Adrenal gland (tissue), 5 donors: ENCODE measurements at regions not wholly inside any gene's neighbourhood (a gene's known extent, or its start where the extent isn't known, plus 50 kb on each side); places are given as distances from the start of the nearest gene placed in this dataset.

ENCODE experiments used
- POLR2A ChIP-seq, 2 donors: fragments of 450-650 bp; IDR thresholded peaks; one replicate each; pipeline ENCODE4 v1.6.1; 2017; ENCODE audit warnings: antibody characterized with exemption in 2 of 2, mild to moderate bottlenecking in 2 of 2, moderate library complexity in 1 of 2
- TF ChIP-seq, protein P1 (sequence below), 6 experiments: fragments of 450-650 bp in 4 of 6; fragments of 200-600 bp in 2 of 6; sonication (generic) in 1 of 6; IDR thresholded peaks; 1 replicate in 5 of 6; 2 replicates in 1 of 6; pipeline versions ENCODE4 v1.5.1 to v1.8.0; 2016 to 2021; ENCODE audit warnings: antibody characterized with exemption in 6 of 6, mild to moderate bottlenecking in 2 of 6, moderate library complexity in 1 of 6
- donor health status: DM: no; HTN: no; CAD: no.

DNA sequence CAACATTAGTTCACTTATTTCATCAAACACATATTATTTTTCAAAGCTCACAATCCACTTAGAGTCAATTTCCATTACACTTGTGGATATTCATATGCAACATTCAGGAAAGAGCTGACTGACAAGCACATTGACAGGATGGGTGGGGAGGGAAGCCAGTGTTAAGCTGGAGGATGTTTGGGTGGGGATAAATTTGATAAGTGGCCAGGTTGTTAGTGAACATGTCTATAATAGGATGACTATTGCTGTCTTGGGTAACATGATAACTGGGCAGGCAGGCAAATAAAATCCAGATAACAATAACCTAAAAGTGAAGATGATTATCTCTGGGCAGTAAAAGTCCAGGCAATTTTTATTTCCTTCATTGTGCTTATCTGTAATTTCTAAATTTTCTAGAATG lies 73.8 kb upstream of the OSBPL8 start:
- TF ChIP-seq, protein P1, sequence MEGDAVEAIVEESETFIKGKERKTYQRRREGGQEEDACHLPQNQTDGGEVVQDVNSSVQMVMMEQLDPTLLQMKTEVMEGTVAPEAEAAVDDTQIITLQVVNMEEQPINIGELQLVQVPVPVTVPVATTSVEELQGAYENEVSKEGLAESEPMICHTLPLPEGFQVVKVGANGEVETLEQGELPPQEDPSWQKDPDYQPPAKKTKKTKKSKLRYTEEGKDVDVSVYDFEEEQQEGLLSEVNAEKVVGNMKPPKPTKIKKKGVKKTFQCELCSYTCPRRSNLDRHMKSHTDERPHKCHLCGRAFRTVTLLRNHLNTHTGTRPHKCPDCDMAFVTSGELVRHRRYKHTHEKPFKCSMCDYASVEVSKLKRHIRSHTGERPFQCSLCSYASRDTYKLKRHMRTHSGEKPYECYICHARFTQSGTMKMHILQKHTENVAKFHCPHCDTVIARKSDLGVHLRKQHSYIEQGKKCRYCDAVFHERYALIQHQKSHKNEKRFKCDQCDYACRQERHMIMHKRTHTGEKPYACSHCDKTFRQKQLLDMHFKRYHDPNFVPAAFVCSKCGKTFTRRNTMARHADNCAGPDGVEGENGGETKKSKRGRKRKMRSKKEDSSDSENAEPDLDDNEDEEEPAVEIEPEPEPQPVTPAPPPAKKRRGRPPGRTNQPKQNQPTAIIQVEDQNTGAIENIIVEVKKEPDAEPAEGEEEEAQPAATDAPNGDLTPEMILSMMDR (IDR thresholded peaks at IDR 0.05) = no peak
- no peak for TF ChIP-seq POLR2A (IDR thresholded peaks at IDR 0.05)
